Brain microvascular endothelial cell (primary cell): ENCODE measurements at regions not wholly inside any gene's neighbourhood (a gene's known extent, or its start where the extent isn't known, plus 50 kb on each side); places are given as distances from the start of the nearest gene placed in this dataset.

Source experiments
- DNase-seq: peaks from one replicate; pipeline ENCODE4 v3.0.0-alpha.2; 2020
- H3K27ac ChIP-seq: fragments of 250-450 bp; sonication (Bioruptor Pico); 2 replicates; pipeline ENCODE4 v1.5.1; 2020; ENCODE audit warnings: mild to moderate bottlenecking, moderate library complexity
- H3K27me3 ChIP-seq: fragments of 250-450 bp; sonication (Bioruptor Pico); replicated peaks from 2 replicates; pipeline ENCODE4 v1.5.1; 2020; ENCODE audit warnings: mild to moderate bottlenecking
- H3K36me3 ChIP-seq: fragments of 250-450 bp; sonication (Bioruptor Pico); replicated peaks from 2 replicates; pipeline ENCODE4 v1.5.1; 2020; ENCODE audit warnings: mild to moderate bottlenecking
- H3K4me3 ChIP-seq: 2 replicates; pipeline ENCODE4 v1.5.1; 2011; ENCODE audit warnings: low read depth, mild to moderate bottlenecking, control low read depth, low read length, moderate library complexity
- CTCF ChIP-seq: IDR thresholded peaks from 2 replicates; pipeline ENCODE4 v1.5.1; 2011; ENCODE audit warnings: low read depth, mild to moderate bottlenecking, moderate library complexity, low read length, control low read depth, inconsistent platforms; ENCODE audit errors: missing control alignments
- in situ Hi-C: cut with HindIII; loops from 2 replicates; pipeline ENCODE4 v1.10.0; 2017; ENCODE audit warnings: low sequenced_read_pairs, low pct_ligation_motif_present

GRCh38 chr4:14264437-14264836, 636.9 kb upstream of the BOD1L1 start:
- no peak for TF ChIP-seq CTCF
- H3K27me3 ChIP-seq, result no peaks in the 10 kb centered on the region
- H3K36me3 ChIP-seq, result no peaks in the 10 kb centered on the region
- no peak overlapping the region for H3K4me3 ChIP-seq
- in situ Hi-C loops, result no loop called here
- H3K27ac ChIP-seq, result no peak overlapping the region
- no peak for DNase-seq

DNA sequence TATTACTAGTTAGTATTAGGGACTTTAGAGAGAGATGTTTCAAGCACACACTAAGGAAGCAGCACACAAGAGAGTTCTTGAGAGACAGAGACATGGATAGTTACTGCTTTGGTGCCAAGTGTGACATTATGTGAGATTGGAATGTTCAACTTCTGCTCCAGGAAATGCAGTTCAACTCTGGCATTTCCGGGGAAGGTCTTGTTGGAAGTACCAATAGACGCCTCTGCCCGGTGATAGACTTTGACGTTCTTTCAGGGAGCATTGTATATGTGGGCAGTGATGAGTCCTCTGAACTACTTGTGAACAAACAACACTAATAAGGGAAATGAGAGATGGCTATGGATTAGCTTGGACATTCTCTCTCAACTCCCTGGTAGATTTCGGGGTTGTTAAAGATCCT, 638.1 kb upstream of the BOD1L1 start:
- Histone ChIP-seq H3K27me3 (no peaks in the 10 kb centered on the region), H3K4me3 (no peak overlapping the region), H3K36me3 (no peaks in the 10 kb centered on the region), H3K27ac (no peak overlapping the region)
- DNase-seq, result no peak
- TF ChIP-seq CTCF, result no peak
- in situ Hi-C loops, result no loop called here

DNA sequence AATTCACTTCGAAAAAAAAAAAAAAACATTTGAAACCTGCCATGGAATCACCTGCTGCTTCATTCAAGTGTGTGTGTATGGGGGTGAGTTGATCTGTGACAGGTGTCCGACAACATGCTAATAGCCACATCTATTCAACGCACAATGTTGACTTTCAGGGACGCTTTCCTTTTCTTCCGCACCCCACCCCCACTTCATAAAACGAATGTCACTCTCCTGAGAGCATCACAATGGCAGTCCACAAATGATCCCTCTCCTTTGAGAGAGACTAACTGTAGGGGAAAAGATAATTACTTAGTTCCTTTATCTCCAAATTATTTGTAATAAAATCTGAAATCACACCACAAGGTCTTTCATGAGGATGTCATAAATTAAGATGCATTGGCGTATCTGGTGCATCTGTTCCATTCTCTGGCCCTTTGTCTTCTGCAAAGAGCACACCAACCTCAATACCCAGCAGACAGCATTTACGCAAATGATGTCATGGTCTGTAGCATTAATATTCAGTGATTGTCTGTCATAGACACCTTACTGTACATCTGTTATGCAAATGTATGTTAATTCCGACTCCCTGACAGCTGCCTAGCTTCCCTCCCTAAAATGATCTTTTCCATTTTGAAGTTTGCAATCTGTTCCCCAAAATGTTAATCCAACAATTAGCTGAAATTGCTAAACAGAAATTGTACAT, 640.0 kb upstream of the BOD1L1 start:
- DNase-seq, result no peak
- in situ Hi-C loops, result no loop called here
- Histone ChIP-seq H3K27me3 (no peaks in the 10 kb centered on the region), H3K4me3 (no peak overlapping the region), H3K27ac (no peak overlapping the region), H3K36me3 (no peaks in the 10 kb centered on the region)
- TF ChIP-seq CTCF, result no peak

- H3K36me3 ChIP-seq, result no peaks in the 10 kb centered on the region
- no peak for DNase-seq
- no peak for TF ChIP-seq CTCF
- in situ Hi-C loops, result no loop called here
- H3K27ac ChIP-seq, result no peak overlapping the region
- no peak overlapping the region for H3K4me3 ChIP-seq
- no peaks in the 10 kb centered on the region for H3K27me3 ChIP-seq
These were observed 642.3 kb upstream of the BOD1L1 start for GRCh38 chr4:14269824-14270223.

DNA sequence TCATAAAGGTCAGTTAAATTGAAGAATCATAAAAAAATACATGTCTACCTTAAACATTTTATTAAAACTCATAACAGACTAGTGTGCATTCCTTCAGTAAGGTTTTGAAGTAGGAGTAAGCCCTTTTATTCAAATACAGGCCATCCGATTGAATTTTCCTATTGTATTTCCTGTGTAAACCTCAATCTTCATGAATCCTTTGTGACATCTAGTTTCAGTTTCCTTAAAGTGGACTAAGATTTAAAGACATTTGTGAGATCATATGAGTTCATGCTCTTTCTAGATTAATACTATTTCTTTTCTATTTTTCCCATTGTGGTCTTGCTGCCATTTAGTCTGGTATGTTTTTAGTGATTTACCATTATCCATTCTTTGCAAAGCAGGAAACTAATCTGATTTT, 644.7 kb upstream of the BOD1L1 start:
- no peaks in the 10 kb centered on the region for H3K27me3 ChIP-seq
- no peak for TF ChIP-seq CTCF
- no peaks in the 10 kb centered on the region for H3K36me3 ChIP-seq
- no peak overlapping the region for H3K4me3 ChIP-seq
- DNase-seq, result no peak
- no peak overlapping the region for H3K27ac ChIP-seq
- in situ Hi-C loops, result no loop called here

GRCh38 chr4:14277505-14277904, 650.0 kb upstream of the BOD1L1 start:
- H3K27ac ChIP-seq, result no peak overlapping the region
- H3K27me3 ChIP-seq, result no peaks in the 10 kb centered on the region
- in situ Hi-C loops, result no loop called here
- no peak for DNase-seq
- H3K4me3 ChIP-seq, result no peak overlapping the region
- TF ChIP-seq CTCF, result no peak
- H3K36me3 ChIP-seq, result no peaks in the 10 kb centered on the region
